Osteocyte (in vitro differentiated cells): ENCODE measurements at regions not wholly inside any gene's neighbourhood (a gene's known extent, or its start where the extent isn't known, plus 50 kb on each side); places are given as distances from the start of the nearest gene placed in this dataset.

Experiments used
- DNase-seq: peaks from one replicate; pipeline ENCODE4 v3.0.0; 2021; ENCODE audit warnings: mixed read lengths; ENCODE audit not compliant: unreplicated experiment; ENCODE audit errors: extremely low spot score
- H3K27ac Mint-ChIP-seq: one replicate; pipeline ENCODE4 v1.8.0; 2021; ENCODE audit warnings: mild to moderate bottlenecking, mixed read lengths; ENCODE audit not compliant: unreplicated experiment
- H3K27me3 Mint-ChIP-seq: one replicate; pipeline ENCODE4 v1.8.0; 2021; ENCODE audit warnings: mixed read lengths; ENCODE audit not compliant: unreplicated experiment
- H3K36me3 Mint-ChIP-seq: one replicate; pipeline ENCODE4 v1.8.0; 2021; ENCODE audit warnings: mixed read lengths; ENCODE audit not compliant: unreplicated experiment
- H3K4me1 Mint-ChIP-seq: one replicate; pipeline ENCODE4 v1.8.0; 2021; ENCODE audit warnings: mixed read lengths; ENCODE audit not compliant: unreplicated experiment
- H3K4me3 Mint-ChIP-seq: one replicate; pipeline ENCODE4 v1.8.0; 2021; ENCODE audit warnings: mild to moderate bottlenecking, moderate library complexity, mixed read lengths; ENCODE audit not compliant: unreplicated experiment
- H3K9me3 Mint-ChIP-seq: one replicate; pipeline ENCODE4 v1.8.0; 2021; ENCODE audit warnings: mixed read lengths; ENCODE audit not compliant: unreplicated experiment
- TF ChIP-seq, protein P1 (sequence below): fragments of 200-600 bp; sonication (generic); IDR thresholded peaks from 2 replicates; pipeline ENCODE4 v1.5.0; 2021; ENCODE audit warnings: antibody characterized with exemption, mild to moderate bottlenecking, moderate library complexity

DNA sequence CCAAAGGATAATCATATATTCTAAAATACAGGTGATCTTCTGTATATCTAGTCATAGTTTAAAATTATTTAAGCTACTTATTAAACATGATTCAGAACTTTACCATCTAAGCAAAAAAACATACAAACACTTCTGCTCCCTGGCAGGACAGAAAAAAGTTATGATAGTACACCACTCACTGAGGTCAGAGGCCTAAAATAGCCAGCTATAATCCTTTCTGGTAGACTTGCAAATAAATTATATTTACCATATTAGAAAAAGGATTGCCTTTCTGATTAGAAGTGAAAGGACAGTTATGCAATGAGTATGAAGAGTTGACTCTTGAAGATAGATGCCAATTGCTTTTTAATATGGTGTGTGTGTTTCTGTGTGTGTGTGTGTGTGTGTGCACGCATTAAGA, 207.4 kb downstream of the BMP2 start:
- Mint-ChIP-seq H3K4me1 (no peaks in the 10 kb centered on the region), H3K27ac (no peak overlapping the region), H3K4me3 (no peak overlapping the region), H3K36me3 (no peaks in the 10 kb centered on the region), H3K27me3 (no peaks in the 10 kb centered on the region), H3K9me3 (peaks cover 3% of the 10 kb centered on the region)
- TF ChIP-seq, protein P1, sequence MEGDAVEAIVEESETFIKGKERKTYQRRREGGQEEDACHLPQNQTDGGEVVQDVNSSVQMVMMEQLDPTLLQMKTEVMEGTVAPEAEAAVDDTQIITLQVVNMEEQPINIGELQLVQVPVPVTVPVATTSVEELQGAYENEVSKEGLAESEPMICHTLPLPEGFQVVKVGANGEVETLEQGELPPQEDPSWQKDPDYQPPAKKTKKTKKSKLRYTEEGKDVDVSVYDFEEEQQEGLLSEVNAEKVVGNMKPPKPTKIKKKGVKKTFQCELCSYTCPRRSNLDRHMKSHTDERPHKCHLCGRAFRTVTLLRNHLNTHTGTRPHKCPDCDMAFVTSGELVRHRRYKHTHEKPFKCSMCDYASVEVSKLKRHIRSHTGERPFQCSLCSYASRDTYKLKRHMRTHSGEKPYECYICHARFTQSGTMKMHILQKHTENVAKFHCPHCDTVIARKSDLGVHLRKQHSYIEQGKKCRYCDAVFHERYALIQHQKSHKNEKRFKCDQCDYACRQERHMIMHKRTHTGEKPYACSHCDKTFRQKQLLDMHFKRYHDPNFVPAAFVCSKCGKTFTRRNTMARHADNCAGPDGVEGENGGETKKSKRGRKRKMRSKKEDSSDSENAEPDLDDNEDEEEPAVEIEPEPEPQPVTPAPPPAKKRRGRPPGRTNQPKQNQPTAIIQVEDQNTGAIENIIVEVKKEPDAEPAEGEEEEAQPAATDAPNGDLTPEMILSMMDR = no peak
- DNase-seq = no peak

DNA sequence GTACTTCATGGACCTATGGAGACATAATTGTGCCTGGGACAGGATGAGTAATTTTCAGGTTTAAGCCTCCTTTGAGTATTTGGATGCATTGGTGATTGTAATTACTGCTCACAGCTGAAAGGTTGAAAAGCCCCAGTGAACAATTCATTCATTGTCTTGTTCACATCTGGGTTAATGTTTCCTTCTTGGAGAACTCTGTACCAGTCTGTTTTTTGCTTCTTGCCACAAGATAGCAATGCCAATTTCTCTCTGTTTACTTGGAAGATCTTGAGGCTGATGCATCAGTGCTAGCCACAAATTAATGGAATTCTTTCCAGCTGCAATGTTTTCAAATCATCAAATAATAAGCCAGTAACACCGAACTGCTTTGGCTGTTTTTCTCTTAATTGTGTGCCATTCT, 207.8 kb downstream of the BMP2 start:
- DNase-seq = no peak
- Mint-ChIP-seq H3K4me3 (no peak overlapping the region), H3K9me3 (peaks cover 3% of the 10 kb centered on the region), H3K27ac (no peak overlapping the region), H3K36me3 (no peaks in the 10 kb centered on the region), H3K4me1 (no peaks in the 10 kb centered on the region), H3K27me3 (no peaks in the 10 kb centered on the region)
- TF ChIP-seq, protein P1 = no peak

DNA sequence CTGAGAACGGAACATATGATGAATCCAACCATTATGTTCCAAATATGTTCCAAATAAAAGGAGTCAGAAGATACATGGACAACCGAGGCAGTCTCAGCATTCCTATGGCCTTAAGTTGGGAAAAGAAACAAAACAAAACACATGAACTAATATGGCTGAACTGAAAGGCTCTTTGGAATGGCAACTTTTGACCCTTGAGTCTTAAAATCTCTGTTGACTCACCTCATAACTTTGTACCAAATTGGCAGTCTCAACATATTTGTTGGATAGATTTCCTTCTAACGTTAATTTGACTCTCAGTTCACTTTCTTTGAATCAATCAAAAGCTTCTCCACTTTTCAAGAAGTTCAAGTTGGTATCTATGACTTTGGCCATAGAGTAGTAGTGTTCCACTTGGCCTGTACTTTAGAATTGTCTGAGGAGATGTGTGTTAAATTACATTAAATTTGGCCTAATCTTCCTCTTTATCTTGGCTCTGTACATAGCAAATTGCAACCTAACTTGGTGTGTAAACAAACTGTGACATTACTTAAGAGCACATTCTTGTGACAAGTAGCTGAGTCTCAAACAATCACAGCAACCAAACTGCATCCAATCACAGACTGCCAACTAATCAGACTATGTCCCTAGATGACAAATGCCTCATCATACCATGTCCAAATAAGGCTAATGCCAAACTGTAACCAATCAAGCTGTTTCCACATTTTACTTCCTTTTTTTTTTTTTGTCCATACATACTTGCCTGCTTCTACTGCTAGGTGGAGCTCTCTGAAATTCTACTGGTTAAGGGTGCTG, 208.8 kb downstream of the BMP2 start:
- no peaks in the 10 kb centered on the region for H3K36me3 Mint-ChIP-seq
- no peak for DNase-seq
- H3K9me3 Mint-ChIP-seq = peaks cover 3% of the 10 kb centered on the region
- H3K27me3 Mint-ChIP-seq = no peaks in the 10 kb centered on the region
- TF ChIP-seq, protein P1 = no peak
- H3K27ac Mint-ChIP-seq = no peak overlapping the region
- H3K4me3 Mint-ChIP-seq = no peak overlapping the region
- no peaks in the 10 kb centered on the region for H3K4me1 Mint-ChIP-seq

DNA sequence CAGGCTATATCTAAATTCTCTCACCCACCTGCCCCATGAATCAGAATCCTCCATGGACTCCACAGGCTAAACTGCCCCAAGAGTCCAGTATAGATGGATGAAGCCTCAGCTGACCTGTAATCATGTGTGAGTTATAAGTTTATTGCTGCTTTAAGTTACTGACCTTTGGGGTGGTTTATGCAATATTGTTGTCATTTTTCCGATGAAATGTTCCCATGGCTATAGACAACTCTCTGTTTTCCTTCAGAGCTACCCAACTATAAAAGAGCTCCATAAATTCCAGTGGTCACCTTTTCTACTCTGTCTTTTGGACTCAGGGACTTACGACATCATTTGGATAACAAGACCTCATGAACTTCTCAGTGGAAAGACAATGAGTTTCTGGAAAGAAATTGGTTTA, 212.1 kb downstream of the BMP2 start:
- no peak for DNase-seq
- Mint-ChIP-seq H3K27ac (no peak overlapping the region), H3K4me1 (no peaks in the 10 kb centered on the region), H3K36me3 (no peaks in the 10 kb centered on the region), H3K4me3 (no peak overlapping the region), H3K9me3 (peaks cover 17% of the 10 kb centered on the region), H3K27me3 (no peaks in the 10 kb centered on the region)
- TF ChIP-seq, protein P1 = no peak

DNA sequence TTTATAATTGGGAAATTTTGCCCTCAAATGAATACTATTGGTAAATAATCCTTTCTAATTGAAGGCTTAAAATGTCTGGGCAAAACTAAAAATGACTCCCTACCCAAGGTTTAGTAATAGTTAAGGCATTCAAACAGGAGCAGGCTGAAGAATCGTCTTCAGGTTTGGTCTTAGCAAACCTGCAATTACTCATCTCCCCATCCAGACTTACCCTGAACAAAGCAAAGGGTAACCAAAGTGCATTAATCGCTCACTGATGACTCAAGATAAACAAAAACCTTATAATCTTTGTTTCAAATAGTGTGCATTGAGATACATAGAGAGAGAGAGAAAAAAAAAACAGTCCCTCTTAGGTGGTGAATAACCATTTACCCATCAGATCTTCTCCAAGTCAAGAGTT, 225.5 kb downstream of the BMP2 start:
- H3K27ac Mint-ChIP-seq = no peak overlapping the region
- no peaks in the 10 kb centered on the region for H3K4me1 Mint-ChIP-seq
- no peaks in the 10 kb centered on the region for H3K36me3 Mint-ChIP-seq
- H3K9me3 Mint-ChIP-seq = no peaks in the 10 kb centered on the region
- H3K27me3 Mint-ChIP-seq = no peaks in the 10 kb centered on the region
- no peak for DNase-seq
- TF ChIP-seq, protein P1 = no peak
- no peak overlapping the region for H3K4me3 Mint-ChIP-seq
